Endodermal cell (in vitro differentiated cells): ENCODE measurements at regions not wholly inside any gene's neighbourhood (a gene's known extent, or its start where the extent isn't known, plus 50 kb on each side); places are given as distances from the start of the nearest gene placed in this dataset.

Experiments
- DNase-seq: peaks from one replicate; pipeline ENCODE4 v3.0.0-alpha.2; 2017
- H3K27ac ChIP-seq: 2 replicates; pipeline ENCODE4 v1.5.1; 2013; ENCODE audit warnings: mild to moderate bottlenecking, low read depth, low read length, moderate library complexity
- H3K27me3 ChIP-seq: 2 replicates; pipeline ENCODE4 v1.6.1; 2013; ENCODE audit warnings: mild to moderate bottlenecking, low read length, moderate library complexity; ENCODE audit not compliant: insufficient read depth, control insufficient read depth, poor library complexity, severe bottlenecking
- H3K36me3 ChIP-seq: 2 replicates; pipeline ENCODE4 v1.7.0; 2013; ENCODE audit warnings: mild to moderate bottlenecking, low read length, moderate library complexity; ENCODE audit not compliant: control insufficient read depth, insufficient read depth
- H3K4me1 ChIP-seq: one replicate; pipeline ENCODE4 v1.7.0; 2013; ENCODE audit warnings: low read length; ENCODE audit not compliant: control insufficient read depth, insufficient read depth
- H3K4me3 ChIP-seq: 2 replicates; pipeline ENCODE4 v1.5.1; 2013; ENCODE audit warnings: mild to moderate bottlenecking, low read length, moderate library complexity
- H3K9ac ChIP-seq: 2 replicates; pipeline ENCODE4 v1.6.1; 2013; ENCODE audit warnings: mild to moderate bottlenecking, low read length, moderate library complexity; ENCODE audit not compliant: poor library complexity, severe bottlenecking; ENCODE audit errors: extremely low read depth
- H3K9me3 ChIP-seq: 2 replicates; pipeline ENCODE4 v1.6.1; 2013; ENCODE audit warnings: mild to moderate bottlenecking, low read length, moderate library complexity; ENCODE audit not compliant: control insufficient read depth
- H3K27ac Mint-ChIP-seq: 2 replicates; pipeline ENCODE4 v1.8.0; 2020; ENCODE audit warnings: mixed read lengths
- H3K27me3 Mint-ChIP-seq: 2 replicates; pipeline ENCODE4 v1.8.0; 2021; ENCODE audit warnings: mild to moderate bottlenecking, mixed read lengths; ENCODE audit not compliant: insufficient read depth
- H3K36me3 Mint-ChIP-seq: 2 replicates; pipeline ENCODE4 v1.8.0; 2020; ENCODE audit warnings: low read depth, mixed read lengths
- H3K4me1 Mint-ChIP-seq: 2 replicates; pipeline ENCODE4 v1.8.0; 2020; ENCODE audit warnings: mixed read lengths
- H3K4me3 Mint-ChIP-seq: 2 replicates; pipeline ENCODE4 v1.8.0; 2020; ENCODE audit warnings: mild to moderate bottlenecking, moderate library complexity, mixed read lengths
- H3K9me3 Mint-ChIP-seq: 2 replicates; pipeline ENCODE4 v1.8.0; 2020; ENCODE audit warnings: mild to moderate bottlenecking, mixed read lengths
- CTCF ChIP-seq: fragments of 200-600 bp; sonication (generic); conservative IDR thresholded peaks from 2 replicates; pipeline ENCODE4 v1.5.0; 2021; ENCODE audit warnings: antibody characterized with exemption, mild to moderate bottlenecking
- WGBS, 2 experiments: methylation state at CpG; one replicate each; pipeline versions ENCODE4 v1.1.5 to v1.1.7; 2013; ENCODE audit warnings: missing lambda C conversion rate in 2 of 2, mixed read lengths in 1 of 2; ENCODE audit not compliant: insufficient coverage in 1 of 2, insufficient read length in 1 of 2; 5-methylcytosine and 5-hydroxymethylcytosine counted together

GRCh38 chr1:4510276-4510691 lies 144.1 kb upstream of the AJAP1 start:
- Mint-ChIP-seq H3K4me3 (no peak overlapping the region), H3K9me3 (no peaks in the 10 kb centered on the region), H3K4me1 (no peaks in the 10 kb centered on the region), H3K27me3 (no peaks in the 10 kb centered on the region), H3K27ac (no peak overlapping the region), H3K36me3 (no peaks in the 10 kb centered on the region)
- H3K36me3 ChIP-seq: no peaks in the 10 kb centered on the region
- no peaks in the 10 kb centered on the region for H3K27me3 ChIP-seq
- TF ChIP-seq CTCF: no peak
- no peak for DNase-seq
- H3K27ac ChIP-seq: no peak overlapping the region
- no peaks in the 10 kb centered on the region for H3K4me1 ChIP-seq
- H3K9me3 ChIP-seq: no peaks in the 10 kb centered on the region
- no peak overlapping the region for H3K4me3 ChIP-seq
- H3K9ac ChIP-seq: no peak overlapping the region
- 89 to 100% methylated on average over 2 to 4 of the region's 4 CpGs for WGBS, 2 experiments

- Histone ChIP-seq H3K27me3 (no peaks in the 10 kb centered on the region), H3K27ac (no peak overlapping the region), H3K9me3 (no peaks in the 10 kb centered on the region), H3K9ac (no peak overlapping the region), H3K4me1 (no peaks in the 10 kb centered on the region), H3K36me3 (no peaks in the 10 kb centered on the region), H3K4me3 (no peak overlapping the region)
- Mint-ChIP-seq H3K36me3 (no peaks in the 10 kb centered on the region), H3K4me1 (no peaks in the 10 kb centered on the region), H3K27me3 (no peaks in the 10 kb centered on the region), H3K27ac (no peak overlapping the region), H3K9me3 (no peaks in the 10 kb centered on the region), H3K4me3 (no peak overlapping the region)
- 90 to 95% methylated on average over 8 to 13 of the region's 13 CpGs for WGBS, 2 experiments
- TF ChIP-seq CTCF: no peak
- no peak for DNase-seq
Observed at GRCh38 chr1:4511374-4511773, 143.0 kb upstream of the AJAP1 start.

GRCh38 chr1:4512636-4513035 lies 141.8 kb upstream of the AJAP1 start:
- no peak for TF ChIP-seq CTCF
- Mint-ChIP-seq H3K4me1 (no peaks in the 10 kb centered on the region), H3K27ac (no peak overlapping the region), H3K9me3 (no peaks in the 10 kb centered on the region), H3K27me3 (no peaks in the 10 kb centered on the region), H3K36me3 (no peaks in the 10 kb centered on the region), H3K4me3 (no peak overlapping the region)
- no peak overlapping the region for H3K27ac ChIP-seq
- no peaks in the 10 kb centered on the region for H3K4me1 ChIP-seq
- H3K9me3 ChIP-seq: no peaks in the 10 kb centered on the region
- no peaks in the 10 kb centered on the region for H3K27me3 ChIP-seq
- no peak overlapping the region for H3K4me3 ChIP-seq
- H3K36me3 ChIP-seq: no peaks in the 10 kb centered on the region
- no peak for DNase-seq
- no peak overlapping the region for H3K9ac ChIP-seq
- WGBS, 2 experiments: 90 to 96% methylated on average over 4 to 6 of the region's 6 CpGs
